ENCODE measurements at regions not wholly inside any gene's neighbourhood (a gene's known extent, or its start where the extent isn't known, plus 50 kb on each side); places are given as distances from the start of the nearest gene placed in this dataset.

- Mint-ChIP-seq H3K36me3 (ENCODE audit: low read depth) (no peaks in the 10 kb centered on the region), H3K27ac (no peak overlapping the region), H3K9me3 (no peaks in the 10 kb centered on the region), H3K4me1 (peaks cover 3% of the 10 kb centered on the region), H3K27me3 (ENCODE audit: insufficient read depth) (no peaks in the 10 kb centered on the region), H3K4me3 (no peak overlapping the region)
- Histone ChIP-seq H3K9me3 (ENCODE audit: control insufficient read depth, low read length) (no peaks in the 10 kb centered on the region), H3K27me3 (ENCODE audit: control insufficient read depth, insufficient read depth, low read length, poor library complexity, severe bottlenecking) (no peaks in the 10 kb centered on the region), H3K9ac (ENCODE audit: extremely low read depth, low read length, poor library complexity, severe bottlenecking) (no peak overlapping the region), H3K36me3 (ENCODE audit: control insufficient read depth, insufficient read depth, low read length) (no peaks in the 10 kb centered on the region), H3K4me1 (ENCODE audit: control insufficient read depth, insufficient read depth, low read length) (no peaks in the 10 kb centered on the region), H3K27ac (ENCODE audit: low read depth, low read length) (no peak overlapping the region), H3K4me3 (ENCODE audit: low read length) (no peak overlapping the region)
- 82 to 84% methylated on average over 9 to 14 of the region's 14 CpGs for WGBS, 2 experiments (ENCODE audit: insufficient coverage in 1 of 2, insufficient read length in 1 of 2)
- no peak for TF ChIP-seq CTCF (conservative IDR thresholded peaks at IDR 0.05)
- DNase-seq: no peak
Observed at GRCh38 chr16:86089334-86089900, 190.5 kb downstream of the IRF8 start.

GRCh38 chr16:86089991-86090390 is 191.0 kb downstream of the IRF8 start:
- H3K9ac ChIP-seq (ENCODE audit: extremely low read depth, low read length, poor library complexity, severe bottlenecking): no peak overlapping the region
- Mint-ChIP-seq H3K4me1 (peaks cover 3% of the 10 kb centered on the region), H3K9me3 (no peaks in the 10 kb centered on the region), H3K27me3 (ENCODE audit: insufficient read depth) (no peaks in the 10 kb centered on the region), H3K27ac (no peak overlapping the region), H3K36me3 (ENCODE audit: low read depth) (no peaks in the 10 kb centered on the region), H3K4me3 (no peak overlapping the region)
- no peak for DNase-seq
- H3K4me1 ChIP-seq (ENCODE audit: control insufficient read depth, insufficient read depth, low read length): no peaks in the 10 kb centered on the region
- no peak for TF ChIP-seq CTCF (conservative IDR thresholded peaks at IDR 0.05)
- no peaks in the 10 kb centered on the region for H3K9me3 ChIP-seq (ENCODE audit: control insufficient read depth, low read length)
- H3K36me3 ChIP-seq (ENCODE audit: control insufficient read depth, insufficient read depth, low read length): no peaks in the 10 kb centered on the region
- no peak overlapping the region for H3K4me3 ChIP-seq (ENCODE audit: low read length)
- WGBS, 2 experiments (ENCODE audit: insufficient coverage in 1 of 2, insufficient read length in 1 of 2): 86 to 88% methylated on average over 4 to 5 of the region's 5 CpGs
- H3K27me3 ChIP-seq (ENCODE audit: control insufficient read depth, insufficient read depth, low read length, poor library complexity, severe bottlenecking): no peaks in the 10 kb centered on the region
- H3K27ac ChIP-seq (ENCODE audit: low read depth, low read length): no peak overlapping the region

GRCh38 chr16:86090461-86091170 is 191.7 kb downstream of the IRF8 start:
- Mint-ChIP-seq H3K36me3 (ENCODE audit: low read depth) (no peaks in the 10 kb centered on the region), H3K27me3 (ENCODE audit: insufficient read depth) (no peaks in the 10 kb centered on the region), H3K9me3 (no peaks in the 10 kb centered on the region), H3K4me1 (peaks cover 3% of the 10 kb centered on the region), H3K4me3 (no peak overlapping the region), H3K27ac (no peak overlapping the region)
- Histone ChIP-seq H3K4me1 (ENCODE audit: control insufficient read depth, insufficient read depth, low read length) (no peaks in the 10 kb centered on the region), H3K27ac (ENCODE audit: low read depth, low read length) (no peak overlapping the region), H3K27me3 (ENCODE audit: control insufficient read depth, insufficient read depth, low read length, poor library complexity, severe bottlenecking) (no peaks in the 10 kb centered on the region), H3K4me3 (ENCODE audit: low read length) (no peak overlapping the region), H3K36me3 (ENCODE audit: control insufficient read depth, insufficient read depth, low read length) (no peaks in the 10 kb centered on the region), H3K9me3 (ENCODE audit: control insufficient read depth, low read length) (no peaks in the 10 kb centered on the region), H3K9ac (ENCODE audit: extremely low read depth, low read length, poor library complexity, severe bottlenecking) (no peak overlapping the region)
- no peak for TF ChIP-seq CTCF (conservative IDR thresholded peaks at IDR 0.05)
- no peak for DNase-seq
- 92 to 93% methylated on average over 8 to 9 of the region's 9 CpGs for WGBS, 2 experiments (ENCODE audit: insufficient coverage in 1 of 2, insufficient read length in 1 of 2)

Measured in endodermal cell (in vitro differentiated cells).